ENCODE measurements at regions not wholly inside any gene's neighbourhood (a gene's known extent, or its start where the extent isn't known, plus 50 kb on each side); places are given as distances from the start of the nearest gene placed in this dataset.
A peak's percentile ranks its signal among the peaks of the same experiment; 100 is the strongest.

GRCh38 chr1:14320518-14320917, 278.0 kb upstream of the KAZN start:
- no peak for TF ChIP-seq EZH2 (IDR thresholded peaks at IDR 0.05; ENCODE audit: low read length)
- TF ChIP-seq, protein P1, sequence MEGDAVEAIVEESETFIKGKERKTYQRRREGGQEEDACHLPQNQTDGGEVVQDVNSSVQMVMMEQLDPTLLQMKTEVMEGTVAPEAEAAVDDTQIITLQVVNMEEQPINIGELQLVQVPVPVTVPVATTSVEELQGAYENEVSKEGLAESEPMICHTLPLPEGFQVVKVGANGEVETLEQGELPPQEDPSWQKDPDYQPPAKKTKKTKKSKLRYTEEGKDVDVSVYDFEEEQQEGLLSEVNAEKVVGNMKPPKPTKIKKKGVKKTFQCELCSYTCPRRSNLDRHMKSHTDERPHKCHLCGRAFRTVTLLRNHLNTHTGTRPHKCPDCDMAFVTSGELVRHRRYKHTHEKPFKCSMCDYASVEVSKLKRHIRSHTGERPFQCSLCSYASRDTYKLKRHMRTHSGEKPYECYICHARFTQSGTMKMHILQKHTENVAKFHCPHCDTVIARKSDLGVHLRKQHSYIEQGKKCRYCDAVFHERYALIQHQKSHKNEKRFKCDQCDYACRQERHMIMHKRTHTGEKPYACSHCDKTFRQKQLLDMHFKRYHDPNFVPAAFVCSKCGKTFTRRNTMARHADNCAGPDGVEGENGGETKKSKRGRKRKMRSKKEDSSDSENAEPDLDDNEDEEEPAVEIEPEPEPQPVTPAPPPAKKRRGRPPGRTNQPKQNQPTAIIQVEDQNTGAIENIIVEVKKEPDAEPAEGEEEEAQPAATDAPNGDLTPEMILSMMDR (optimal IDR thresholded peaks at IDR 0.05 in 1 of 3, IDR thresholded peaks at IDR 0.05 in 1 of 3, conservative IDR thresholded peaks at IDR 0.05 in 1 of 3; ENCODE audit: extremely low read depth in 1 of 3, insufficient read depth in 2 of 3, low read length in 3 of 3): no peak
- peak; percentile 91 for FAIRE-seq
- Histone ChIP-seq H3K36me3 (ENCODE audit: control insufficient read depth in 2 of 2, extremely low read depth in 1 of 2, insufficient read depth in 2 of 2, low read length in 2 of 2) (no peaks in the 10 kb centered on the region), H3K9me3 (ENCODE audit: control insufficient read depth, low read depth, low read length) (no peaks in the 10 kb centered on the region), H3K4me2 (ENCODE audit: control insufficient read depth, extremely low read depth, insufficient read depth, low read depth, low read length) (no peak overlapping the region), H2AFZ (ENCODE audit: control insufficient read depth, low read length) (no peak overlapping the region), H3K9me1 (ENCODE audit: control insufficient read depth, extremely low read depth, insufficient read depth, low read length) (no peaks in the 10 kb centered on the region), H4K20me1 (ENCODE audit: control insufficient read depth, extremely low read depth, insufficient read depth, low read length) (no peaks in the 10 kb centered on the region), H3K4me1 (ENCODE audit: control insufficient read depth, extremely low read depth, insufficient read depth, low read length) (peaks cover 9% of the 10 kb centered on the region), H3K27me3 (ENCODE audit: control insufficient read depth, extremely low read depth, insufficient read depth, low read length) (no peaks in the 10 kb centered on the region), H3K9ac (ENCODE audit: control insufficient read depth, extremely low read depth, insufficient read depth, low read length) (no peak overlapping the region), H3K27ac (ENCODE audit: control insufficient read depth, insufficient read depth, low read length) (no peak overlapping the region), H3K4me3 (ENCODE audit: control insufficient read depth in 2 of 3, extremely low read depth in 1 of 3, insufficient read depth in 2 of 3, low read depth in 1 of 3, low read length in 3 of 3) (no peak overlapping the region), H3K79me2 (ENCODE audit: control insufficient read depth, insufficient read depth, low read length) (no peaks in the 10 kb centered on the region)
- dilution Hi-C loops (cut with MboI; ENCODE audit: extremely low pct_ligation_motif_present, low sequenced_read_pairs): no loop called here
- DNase-seq (ENCODE audit: low read depth, low spot score): peak; percentile 33

- H3K36me3 ChIP-seq (ENCODE audit: control insufficient read depth in 2 of 2, extremely low read depth in 1 of 2, insufficient read depth in 2 of 2, low read length in 2 of 2): no peaks in the 10 kb centered on the region
- no peaks in the 10 kb centered on the region for H3K79me2 ChIP-seq (ENCODE audit: control insufficient read depth, insufficient read depth, low read length)
- FAIRE-seq: no peak
- H3K4me1 ChIP-seq (ENCODE audit: control insufficient read depth, extremely low read depth, insufficient read depth, low read length): peaks cover 9% of the 10 kb centered on the region
- TF ChIP-seq EZH2 (IDR thresholded peaks at IDR 0.05; ENCODE audit: low read length): no peak
- TF ChIP-seq, protein P1 (optimal IDR thresholded peaks at IDR 0.05 in 1 of 3, IDR thresholded peaks at IDR 0.05 in 1 of 3, conservative IDR thresholded peaks at IDR 0.05 in 1 of 3; ENCODE audit: extremely low read depth in 1 of 3, insufficient read depth in 2 of 3, low read length in 3 of 3): no peak
- no peak overlapping the region for H2AFZ ChIP-seq (ENCODE audit: control insufficient read depth, low read length)
- H3K4me3 ChIP-seq (ENCODE audit: control insufficient read depth in 2 of 3, extremely low read depth in 1 of 3, insufficient read depth in 2 of 3, low read depth in 1 of 3, low read length in 3 of 3): no peak overlapping the region
- no peak for DNase-seq (ENCODE audit: low read depth, low spot score)
- no peak overlapping the region for H3K4me2 ChIP-seq (ENCODE audit: control insufficient read depth, extremely low read depth, insufficient read depth, low read depth, low read length)
- no peaks in the 10 kb centered on the region for H3K9me3 ChIP-seq (ENCODE audit: control insufficient read depth, low read depth, low read length)
- H3K9me1 ChIP-seq (ENCODE audit: control insufficient read depth, extremely low read depth, insufficient read depth, low read length): no peaks in the 10 kb centered on the region
- dilution Hi-C loops (cut with MboI; ENCODE audit: extremely low pct_ligation_motif_present, low sequenced_read_pairs): no loop called here
- no peak overlapping the region for H3K27ac ChIP-seq (ENCODE audit: control insufficient read depth, insufficient read depth, low read length)
- peaks cover 1% of the 10 kb centered on the region for H3K27me3 ChIP-seq (ENCODE audit: control insufficient read depth, extremely low read depth, insufficient read depth, low read length)
- H4K20me1 ChIP-seq (ENCODE audit: control insufficient read depth, extremely low read depth, insufficient read depth, low read length): no peaks in the 10 kb centered on the region
- no peak overlapping the region for H3K9ac ChIP-seq (ENCODE audit: control insufficient read depth, extremely low read depth, insufficient read depth, low read length)
Measured at GRCh38 chr1:14320986-14321385, 277.5 kb upstream of the KAZN start.
